HG03064 (cell line): ENCODE measurements at regions not wholly inside any gene's neighbourhood (a gene's known extent, or its start where the extent isn't known, plus 50 kb on each side); places are given as distances from the start of the nearest gene placed in this dataset.

ENCODE experiments used
- ATAC-seq: cut with Tn5 transposase; IDR thresholded peaks from one replicate; pipeline ENCODE4 v1.9.1; 2021; ENCODE audit warnings: low read depth; ENCODE audit not compliant: unreplicated experiment

GRCh38 chr5:56523790-56524575, 290.9 kb upstream of the ANKRD55 start:
- no peak for ATAC-seq

- no peak for ATAC-seq
Observed at GRCh38 chr5:56522960-56523359, 289.8 kb upstream of the ANKRD55 start.

GRCh38 chr5:56522169-56522568, 289.0 kb upstream of the ANKRD55 start:
- no peak for ATAC-seq

GRCh38 chr5:56520986-56521730, 288.0 kb upstream of the ANKRD55 start:
- ATAC-seq = no peak

- ATAC-seq = no peak
Observed at GRCh38 chr5:56518820-56519219, 285.7 kb upstream of the ANKRD55 start.

DNA sequence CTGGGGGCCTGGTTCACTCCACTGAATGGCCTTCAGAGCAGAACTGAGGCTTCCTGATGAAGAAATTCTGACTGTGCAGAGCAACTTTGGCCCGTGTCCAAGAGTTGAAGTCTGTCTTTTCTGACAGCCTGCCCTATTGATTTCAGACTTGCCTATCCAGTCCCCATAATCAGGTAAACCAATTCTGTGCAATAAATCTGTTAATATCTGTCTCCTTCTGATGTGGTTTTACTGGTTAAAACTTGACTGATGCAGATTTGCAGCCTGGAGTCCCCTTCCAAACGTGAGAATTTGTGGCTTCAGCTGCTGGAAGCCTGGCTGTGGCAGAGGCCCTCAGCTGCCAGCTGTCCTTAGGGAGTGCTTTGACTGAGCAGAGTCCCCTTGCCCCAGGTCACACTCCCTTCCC, 283.9 kb upstream of the ANKRD55 start:
- ATAC-seq = no peak

DNA sequence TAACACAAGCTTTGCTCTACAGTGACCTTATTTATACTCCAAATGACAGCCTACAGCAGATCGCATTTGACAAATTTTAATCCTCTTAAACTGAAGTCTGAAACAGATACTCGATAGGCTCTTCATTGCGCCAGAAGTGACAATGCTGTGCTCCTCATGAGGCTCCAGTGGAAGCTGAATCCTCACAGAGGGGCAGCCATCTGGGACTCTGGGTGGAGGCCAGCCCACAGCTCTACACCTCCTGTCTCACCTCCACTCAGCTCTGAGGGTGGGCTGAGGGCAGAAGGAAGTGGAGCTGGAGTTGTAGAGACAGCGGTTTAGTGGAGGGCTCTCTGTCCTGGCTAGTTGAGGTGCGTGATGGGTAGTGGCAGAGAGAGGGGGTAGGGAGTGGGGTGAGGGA, 283.3 kb upstream of the ANKRD55 start:
- no peak for ATAC-seq

DNA sequence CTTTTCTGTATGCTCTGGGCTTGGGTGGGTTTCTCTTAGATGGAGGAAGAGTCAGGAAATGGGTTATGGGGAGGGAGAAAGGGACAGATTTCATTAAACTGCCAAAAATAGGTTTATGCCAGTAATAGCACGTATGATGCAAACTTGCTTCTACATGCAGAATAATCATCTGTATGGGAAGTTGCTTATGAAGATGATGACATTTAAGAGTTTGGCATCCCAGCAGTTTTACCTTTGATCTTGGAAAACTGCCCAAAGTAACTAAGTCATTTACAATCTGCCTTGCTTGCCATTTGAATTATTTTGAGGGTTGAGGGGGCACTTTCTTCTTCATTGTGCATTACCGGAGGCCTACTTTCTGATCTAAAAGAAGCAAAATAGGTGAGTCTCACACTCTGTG, 282.9 kb upstream of the ANKRD55 start:
- no peak for ATAC-seq

DNA sequence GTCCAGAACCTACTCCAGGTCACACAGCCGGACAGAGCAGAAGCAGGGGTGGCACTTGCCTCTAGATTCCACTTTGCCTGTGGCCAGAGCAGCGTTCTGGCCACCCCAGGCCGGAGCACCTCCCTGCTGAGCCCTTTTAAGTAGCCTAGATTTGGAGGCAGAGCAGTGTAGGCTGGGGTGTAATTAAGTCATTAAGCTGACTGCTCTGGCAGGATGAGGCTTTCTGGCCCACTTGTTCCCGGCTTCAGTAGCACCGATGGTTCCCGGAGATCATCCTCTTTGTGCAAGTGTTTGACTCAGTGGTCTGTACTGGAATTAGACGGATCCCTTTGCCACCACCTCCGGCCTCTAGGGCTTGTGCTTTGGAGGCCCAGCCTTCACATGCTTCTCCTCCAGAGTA, 281.9 kb upstream of the ANKRD55 start:
- no peak for ATAC-seq

DNA sequence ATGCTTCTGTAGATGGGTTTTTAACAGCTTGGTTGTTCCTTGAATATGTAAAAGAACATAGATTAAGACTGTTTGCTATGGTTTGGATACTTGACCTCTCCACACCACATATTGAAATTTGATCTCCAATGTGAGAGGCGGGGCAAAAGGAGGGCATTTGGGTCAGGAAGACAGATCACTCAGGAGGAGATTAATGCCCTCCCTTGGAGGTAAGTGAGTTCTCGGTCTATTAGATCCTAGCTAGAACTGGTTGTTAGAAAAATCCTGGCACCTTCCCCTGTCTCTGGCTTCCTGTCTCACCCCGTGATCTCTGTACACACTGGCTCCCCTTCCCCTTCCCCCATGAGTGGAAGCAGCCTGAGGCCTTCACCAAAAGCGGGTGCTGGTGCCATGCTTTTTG, 281.1 kb upstream of the ANKRD55 start:
- ATAC-seq = no peak

DNA sequence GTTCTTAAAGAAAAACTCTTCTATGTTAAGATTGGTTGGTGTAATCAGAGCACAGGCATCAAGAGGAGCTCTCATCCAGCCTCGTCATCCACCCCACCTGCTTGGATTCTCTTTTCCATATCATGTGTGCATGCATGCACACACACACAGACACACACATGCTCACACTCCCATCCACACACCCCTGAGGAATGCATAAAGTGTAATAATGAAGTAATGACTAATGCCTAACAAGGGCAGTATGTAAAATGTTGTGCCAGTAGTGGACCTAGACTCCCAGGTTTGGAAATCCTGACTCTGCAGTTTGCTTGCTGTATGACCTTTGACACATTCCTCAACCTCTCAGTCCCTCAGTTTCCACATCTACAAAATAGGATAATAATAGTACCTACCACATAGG, 280.0 kb upstream of the ANKRD55 start:
- ATAC-seq = no peak

GRCh38 chr5:56512313-56512996, 279.3 kb upstream of the ANKRD55 start:
- no peak for ATAC-seq

GRCh38 chr5:56511326-56511841, 278.3 kb upstream of the ANKRD55 start:
- no peak for ATAC-seq

DNA sequence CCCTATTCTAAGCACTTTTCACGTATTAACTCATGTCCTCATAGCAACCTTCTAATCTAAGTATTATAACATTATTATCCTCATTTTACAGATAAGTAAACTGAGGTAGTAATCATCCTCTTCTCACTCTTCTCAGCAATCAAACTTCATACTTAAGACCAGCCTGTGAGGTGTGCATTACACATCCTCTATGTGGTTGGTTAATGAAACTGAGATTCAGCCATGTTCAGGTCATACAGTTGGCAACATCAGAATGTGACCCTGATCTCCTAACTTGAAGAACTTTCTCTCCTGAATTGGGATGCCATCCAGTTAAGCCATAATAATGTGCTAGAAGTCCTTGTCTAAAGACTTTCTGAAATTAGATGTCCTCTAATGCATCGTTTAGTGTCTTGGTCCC, 275.1 kb upstream of the ANKRD55 start:
- no peak for ATAC-seq

DNA sequence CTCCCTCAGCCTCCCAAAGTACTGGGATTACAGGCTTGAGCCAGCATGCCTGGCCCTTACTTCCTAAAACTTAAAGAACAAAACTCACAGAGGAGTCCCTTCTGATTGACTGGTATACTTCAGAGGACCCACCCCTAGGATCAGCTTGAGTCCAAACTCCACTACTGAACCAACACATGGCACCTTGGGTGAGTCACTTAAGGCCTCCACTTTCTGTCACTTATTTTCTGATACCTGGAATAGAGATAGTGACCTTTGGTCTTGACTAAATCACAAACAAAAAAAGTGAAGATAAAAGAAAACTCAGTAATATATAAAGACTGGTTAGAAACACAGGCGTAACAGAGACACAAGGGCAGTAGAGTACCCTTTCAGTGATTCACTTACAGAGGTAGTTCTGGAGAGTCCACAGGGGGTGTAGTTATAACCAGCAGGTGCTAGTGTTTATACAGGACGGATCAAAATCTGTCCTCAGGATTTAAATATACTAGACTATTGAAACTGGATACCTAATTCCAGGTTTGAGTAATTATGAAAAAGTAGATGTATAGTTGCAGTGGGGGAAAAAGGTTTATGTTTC, 274.3 kb upstream of the ANKRD55 start:
- no peak for ATAC-seq

- ATAC-seq = no peak
Observed at GRCh38 chr5:56506211-56506965, 273.3 kb upstream of the ANKRD55 start.

- ATAC-seq = no peak
Observed at GRCh38 chr5:56503929-56504328, 270.8 kb upstream of the ANKRD55 start.

DNA sequence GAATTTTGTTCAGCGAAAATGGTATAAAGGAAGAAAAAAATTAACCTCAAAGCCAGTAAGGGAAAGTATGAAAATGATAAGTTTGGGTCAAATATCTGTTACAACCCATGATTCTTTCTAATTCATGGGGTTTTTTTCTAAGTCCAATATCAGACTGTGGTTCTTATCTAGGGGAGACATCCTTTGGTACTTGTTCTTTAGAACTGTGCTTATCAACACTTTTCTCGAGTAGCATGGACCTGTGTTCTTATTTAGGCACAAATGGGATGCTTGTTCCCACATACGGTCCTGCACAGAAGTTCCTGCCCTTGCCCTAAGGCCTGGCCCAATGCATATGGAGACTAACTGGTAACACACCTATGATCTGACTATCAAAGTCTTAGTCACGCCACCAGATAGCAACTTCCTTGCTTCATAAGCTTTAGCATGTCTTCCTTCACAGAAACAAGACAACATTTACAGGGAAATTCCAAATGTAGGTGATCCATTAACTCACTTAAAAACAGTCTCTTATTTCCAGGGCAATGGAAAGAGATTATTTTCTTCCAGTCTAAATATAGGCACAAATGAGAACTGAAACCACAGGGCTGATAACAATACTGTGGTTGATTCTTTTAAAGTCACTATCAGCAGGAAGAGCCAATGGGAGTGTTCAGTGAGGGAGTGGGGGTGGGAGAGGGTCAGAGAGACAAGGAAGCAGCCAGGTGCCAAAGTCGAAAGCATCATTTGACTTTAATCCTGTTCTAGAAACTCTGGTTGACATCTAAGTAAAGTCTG, 268.8 kb upstream of the ANKRD55 start:
- ATAC-seq = no peak

- ATAC-seq = no peak
Observed at GRCh38 chr5:56499901-56500300, 266.8 kb upstream of the ANKRD55 start.
